ENCODE measurements at regions not wholly inside any gene's neighbourhood (a gene's known extent, or its start where the extent isn't known, plus 50 kb on each side); places are given as distances from the start of the nearest gene placed in this dataset.

- no peak for ATAC-seq
- Histone ChIP-seq H3K4me3 (no peak overlapping the region), H3K27me3 (no peaks in the 10 kb centered on the region), H3K4me1 (no peaks in the 10 kb centered on the region), H3K36me3 (no peaks in the 10 kb centered on the region), H3K9me3 (peaks cover 0 to 5% of the 10 kb centered on the region in 2 donors), H3K27ac (no peak overlapping the region)
- TF ChIP-seq CTCF (IDR thresholded peaks at IDR 0.05): no peak
- no peak for DNase-seq
- intact Hi-C loops (cut with DNase I): no loop called here
Measured at GRCh38 chr4:162988530-162988929, 178.2 kb downstream of the NAF1 start.

GRCh38 chr4:162985131-162985530, 181.6 kb downstream of the NAF1 start:
- Histone ChIP-seq H3K9me3 (peaks cover 0 to 9% of the 10 kb centered on the region in 2 donors), H3K4me1 (no peaks in the 10 kb centered on the region), H3K36me3 (no peaks in the 10 kb centered on the region), H3K27ac (no peak overlapping the region), H3K27me3 (no peaks in the 10 kb centered on the region), H3K4me3 (no peak overlapping the region)
- ATAC-seq (no peak), DNase-seq (peak in 1 of 4 donors; percentile 60)
- intact Hi-C loops (cut with DNase I): no loop called here
- TF ChIP-seq CTCF (IDR thresholded peaks at IDR 0.05): no peak

GRCh38 chr4:162984621-162985020, 182.1 kb downstream of the NAF1 start:
- no peak for TF ChIP-seq CTCF (IDR thresholded peaks at IDR 0.05)
- Histone ChIP-seq H3K4me3 (no peak overlapping the region), H3K27ac (no peak overlapping the region), H3K9me3 (peaks cover 0 to 9% of the 10 kb centered on the region in 2 donors), H3K27me3 (no peaks in the 10 kb centered on the region), H3K4me1 (no peaks in the 10 kb centered on the region), H3K36me3 (no peaks in the 10 kb centered on the region)
- DNase-seq (peak in 1 of 4 donors; percentile 34), ATAC-seq (no peak)
- intact Hi-C loops (cut with DNase I): no loop called here

GRCh38 chr4:162981823-162982222, 184.9 kb downstream of the NAF1 start:
- H3K4me3 ChIP-seq: no peak overlapping the region
- no peak for TF ChIP-seq CTCF (IDR thresholded peaks at IDR 0.05)
- DNase-seq: no peak
- no peak overlapping the region for H3K27ac ChIP-seq
- H3K4me1 ChIP-seq: no peaks in the 10 kb centered on the region
- no peak for ATAC-seq
- H3K36me3 ChIP-seq: no peaks in the 10 kb centered on the region
- no peaks in the 10 kb centered on the region for H3K27me3 ChIP-seq
- intact Hi-C loops (cut with DNase I): no loop called here
- H3K9me3 ChIP-seq: peaks cover 0 to 9% of the 10 kb centered on the region in 2 donors

- H3K9me3 ChIP-seq: peaks cover 0 to 4% of the 10 kb centered on the region in 2 donors
- H3K4me1 ChIP-seq: no peaks in the 10 kb centered on the region
- H3K27me3 ChIP-seq: no peaks in the 10 kb centered on the region
- H3K27ac ChIP-seq: no peak overlapping the region
- H3K36me3 ChIP-seq: no peaks in the 10 kb centered on the region
- DNase-seq: no peak
- no peak overlapping the region for H3K4me3 ChIP-seq
- no peak for TF ChIP-seq CTCF (IDR thresholded peaks at IDR 0.05)
- ATAC-seq: no peak
- intact Hi-C loops (cut with DNase I): no loop called here
Measured at GRCh38 chr4:162978398-162978797, 188.3 kb downstream of the NAF1 start.

All from left lung (tissue), 4 donors.